ENCODE measurements at regions not wholly inside any gene's neighbourhood (a gene's known extent, or its start where the extent isn't known, plus 50 kb on each side); places are given as distances from the start of the nearest gene placed in this dataset.
"Not testable (repeated sequence)": the region's sequence is repeated elsewhere in the genome, so short reads cannot be mapped to it uniquely, and the experiment has no call there.

- H4K20me1 ChIP-seq (replicated peaks in 1 of 2; ENCODE audit: control insufficient read depth in 1 of 2, insufficient read depth in 2 of 2, low read length in 2 of 2); H4K5ac ChIP-seq (ENCODE audit: insufficient read length, low read depth, low read length); POLR2A ChIA-PET (ENCODE audit: partially characterized antibody); H3K14ac ChIP-seq (ENCODE audit: insufficient read length); FAIRE-seq; H3K79me2 ChIP-seq (ENCODE audit: control insufficient read depth in 1 of 2, insufficient read depth in 2 of 2, low read length in 2 of 2); H2AFZ ChIP-seq (ENCODE audit: low read length); H3K23ac ChIP-seq (ENCODE audit: insufficient read length); H2BK120ac ChIP-seq (replicated peaks; ENCODE audit: low read depth, low read length); H3K9me3 ChIP-seq (ENCODE audit: insufficient read depth in 2 of 2, low read depth in 1 of 2, low read length in 1 of 2); H2BK20ac ChIP-seq (ENCODE audit: low read length); H3K18ac ChIP-seq (ENCODE audit: extremely low read depth, low read length); H4K91ac ChIP-seq (replicated peaks; ENCODE audit: insufficient read length, low read length); H3K23me2 ChIP-seq (ENCODE audit: low read depth, low read length); H3K4me1 ChIP-seq (replicated peaks in 1 of 4; ENCODE audit: control insufficient read depth in 3 of 4, insufficient read depth in 4 of 4, low read length in 3 of 4); CTCF ChIA-PET (ENCODE audit: partially characterized antibody); H3K27ac ChIP-seq (ENCODE audit: low read depth, low read length); H3K4ac ChIP-seq (replicated peaks; ENCODE audit: insufficient read length, low read depth, low read length); H2BK5ac ChIP-seq (ENCODE audit: low read depth, low read length); H3K9ac ChIP-seq (replicated peaks in 1 of 4; ENCODE audit: extremely low read depth in 1 of 4, low read depth in 3 of 4, low read length in 3 of 4); DNase-seq (ENCODE audit: low read depth in 1 of 2, low spot score in 2 of 2); H4K8ac ChIP-seq (ENCODE audit: extremely low read depth, insufficient read depth, low read length); H3K4me3 ChIP-seq (ENCODE audit: extremely low read depth in 1 of 4, insufficient read depth in 2 of 4, low read depth in 3 of 4, low read length in 4 of 4); H3K4me2 ChIP-seq (ENCODE audit: insufficient read depth in 1 of 2, low read depth in 2 of 2, low read length in 2 of 2); H3K36me3 ChIP-seq (ENCODE audit: control insufficient read depth in 2 of 4, insufficient read depth in 4 of 4, low read length in 3 of 4); H2BK12ac ChIP-seq (ENCODE audit: low read depth, low read length); H3K56ac ChIP-seq (replicated peaks; ENCODE audit: insufficient read length, low read depth, low read length); H3K79me1 ChIP-seq (ENCODE audit: low read depth, low read length); H3K27me3 ChIP-seq (replicated peaks in 1 of 4; ENCODE audit: control insufficient read depth in 3 of 4, extremely low read depth in 1 of 4, insufficient read depth in 3 of 4, low read length in 3 of 4); H2AK5ac ChIP-seq (ENCODE audit: low read depth, low read length); H2BK15ac ChIP-seq (ENCODE audit: low read length): not testable (repeated sequence)
- 0 out of 2 replicates have a peak, but pooled peaks have one; percentile 40 for TF ChIP-seq KDM1A (IDR thresholded peaks at IDR 0.05; ENCODE audit: borderline replicate concordance, low read length)
- WGBS, 2 experiments (ENCODE audit: extremely low coverage in 1 of 2, insufficient coverage in 1 of 2, insufficient read length in 1 of 2, insufficient replicate concordance in 2 of 2, low coverage in 1 of 2, low lambda C conversion rate in 2 of 2, missing lambda C conversion rate in 1 of 2) = 80% methylated on average over 3 of the region's 3 CpGs; no CpG with 5 or more reads in 1 of the 2 experiments
These were observed 65.4 kb upstream of the ZNF195 start for GRCh38 chr11:3444420-3444744.

GRCh38 chr11:3443700-3444419 lies 64.9 kb upstream of the ZNF195 start:
- H4K91ac ChIP-seq (replicated peaks; ENCODE audit: insufficient read length, low read length); H2BK15ac ChIP-seq (ENCODE audit: low read length); H3K4me1 ChIP-seq (replicated peaks in 1 of 4; ENCODE audit: control insufficient read depth in 3 of 4, insufficient read depth in 4 of 4, low read length in 3 of 4); H3K23me2 ChIP-seq (ENCODE audit: low read depth, low read length); H2BK5ac ChIP-seq (ENCODE audit: low read depth, low read length); H3K23ac ChIP-seq (ENCODE audit: insufficient read length); H4K20me1 ChIP-seq (replicated peaks in 1 of 2; ENCODE audit: control insufficient read depth in 1 of 2, insufficient read depth in 2 of 2, low read length in 2 of 2); H2BK20ac ChIP-seq (ENCODE audit: low read length); H3K56ac ChIP-seq (replicated peaks; ENCODE audit: insufficient read length, low read depth, low read length); H3K27ac ChIP-seq (ENCODE audit: low read depth, low read length); H2BK12ac ChIP-seq (ENCODE audit: low read depth, low read length); H3K79me2 ChIP-seq (ENCODE audit: control insufficient read depth in 1 of 2, insufficient read depth in 2 of 2, low read length in 2 of 2); H4K8ac ChIP-seq (ENCODE audit: extremely low read depth, insufficient read depth, low read length); H2AFZ ChIP-seq (ENCODE audit: low read length); H3K4ac ChIP-seq (replicated peaks; ENCODE audit: insufficient read length, low read depth, low read length); H3K9ac ChIP-seq (replicated peaks in 1 of 4; ENCODE audit: extremely low read depth in 1 of 4, low read depth in 3 of 4, low read length in 3 of 4); DNase-seq (ENCODE audit: low read depth in 1 of 2, low spot score in 2 of 2); H3K14ac ChIP-seq (ENCODE audit: insufficient read length); H3K36me3 ChIP-seq (ENCODE audit: control insufficient read depth in 2 of 4, insufficient read depth in 4 of 4, low read length in 3 of 4); H3K27me3 ChIP-seq (replicated peaks in 1 of 4; ENCODE audit: control insufficient read depth in 3 of 4, extremely low read depth in 1 of 4, insufficient read depth in 3 of 4, low read length in 3 of 4); H3K4me3 ChIP-seq (ENCODE audit: extremely low read depth in 1 of 4, insufficient read depth in 2 of 4, low read depth in 3 of 4, low read length in 4 of 4); H4K5ac ChIP-seq (ENCODE audit: insufficient read length, low read depth, low read length); H2AK5ac ChIP-seq (ENCODE audit: low read depth, low read length); POLR2A ChIA-PET (ENCODE audit: partially characterized antibody); H3K79me1 ChIP-seq (ENCODE audit: low read depth, low read length); H3K18ac ChIP-seq (ENCODE audit: extremely low read depth, low read length); H3K9me3 ChIP-seq (ENCODE audit: insufficient read depth in 2 of 2, low read depth in 1 of 2, low read length in 1 of 2); FAIRE-seq; H2BK120ac ChIP-seq (replicated peaks; ENCODE audit: low read depth, low read length); CTCF ChIA-PET (ENCODE audit: partially characterized antibody): not testable (repeated sequence)
- H3K4me2 ChIP-seq (ENCODE audit: insufficient read depth in 1 of 2, low read depth in 2 of 2, low read length in 2 of 2) = peak overlapping the region in 1 of 2 experiments; percentile 61; a peak in 1 of 4 replicates
- 86% methylated on average over 16 of the region's 16 CpGs; no CpG with 5 or more reads in 1 of the 2 experiments for WGBS, 2 experiments (ENCODE audit: extremely low coverage in 1 of 2, insufficient coverage in 1 of 2, insufficient read length in 1 of 2, insufficient replicate concordance in 2 of 2, low coverage in 1 of 2, low lambda C conversion rate in 2 of 2, missing lambda C conversion rate in 1 of 2)

Measured in H1 (cell line).